Stomach (tissue), 8 donors: ENCODE measurements at regions not wholly inside any gene's neighbourhood (a gene's known extent, or its start where the extent isn't known, plus 50 kb on each side); places are given as distances from the start of the nearest gene placed in this dataset.

Experiments used
- DNase-seq, 2 donors: peaks; one replicate each; pipeline versions ENCODE4 v3.0.0 to v3.0.0-alpha.2; 2013 to 2019
- H3K27ac ChIP-seq, 5 donors: fragments of 200-600 bp in 4 of 5; sonication (generic) in 4 of 5; one replicate each; pipeline ENCODE4 v1.5.1; 2013 to 2019; ENCODE audit warnings: mild to moderate bottlenecking in 1 of 5, moderate library complexity in 1 of 5
- H3K27me3 ChIP-seq, 3 donors: fragments of 200-600 bp; sonication (generic); one replicate each; pipeline ENCODE4 v1.5.1; 2017 to 2019; ENCODE audit warnings: mixed run types in 1 of 3
- H3K36me3 ChIP-seq, 4 donors: fragments of 200-600 bp; sonication (generic); 1 replicate in 3 of 4; 2 replicates in 1 of 4; pipeline ENCODE4 v1.5.1; 2016 to 2019
- H3K4me1 ChIP-seq, 4 donors: fragments of 200-600 bp; sonication (generic); one replicate each; pipeline ENCODE4 v1.5.1; 2016 to 2019
- H3K4me3 ChIP-seq, 4 donors: fragments of 200-600 bp; sonication (generic) in 3 of 4; one replicate each; pipeline ENCODE4 v1.5.1; 2016 to 2019; ENCODE audit warnings: mild to moderate bottlenecking in 1 of 4
- H3K9me3 ChIP-seq, 4 donors: fragments of 200-600 bp; sonication (generic); one replicate each; pipeline ENCODE4 v1.5.1; 2016 to 2019
- EP300 ChIP-seq: sonication (generic); formaldehyde crosslinking; IDR thresholded peaks from one replicate; pipeline ENCODE4 v1.6.1; 2017; ENCODE audit warnings: antibody characterized with exemption
- POLR2A ChIP-seq, 4 donors: fragments of 450-650 bp; IDR thresholded peaks; one replicate each; pipeline ENCODE4 v1.6.1; 2016; ENCODE audit warnings: antibody characterized with exemption in 4 of 4, control low read depth in 2 of 4, mild to moderate bottlenecking in 1 of 4, moderate library complexity in 1 of 4
- POLR2AphosphoS5 ChIP-seq, 3 donors: sonication (generic); formaldehyde crosslinking; IDR thresholded peaks; one replicate each; pipeline ENCODE4 v1.6.1; 2016; ENCODE audit warnings: antibody characterized with exemption in 3 of 3
- WGBS, 5 donors: extraction: QIAGEN DNeasy Blood & Tissue Kit in 3 of 5; methylation state at CpG; one replicate each; pipeline versions ENCODE4 v1.1.5 to v1.1.7; 2013 to 2018; 5-methylcytosine and 5-hydroxymethylcytosine counted together
- intact Hi-C: fragments of 100-400 bp; cut with DNase I; formaldehyde crosslinking; loops from one replicate; pipeline ENCODE4 v1.15.1; 2023; ENCODE audit warnings: low total_unique reads
- TF ChIP-seq, protein P1 (sequence below), 7 experiments: fragments of 450-650 bp in 4 of 7; fragments of 200-600 bp in 3 of 7; sonication (generic) in 3 of 7; IDR thresholded peaks; one replicate each; pipeline ENCODE4 v1.5.1; 2016 to 2019; ENCODE audit warnings: antibody characterized with exemption in 7 of 7, control low read depth in 2 of 7, mild to moderate bottlenecking in 1 of 7
- donor health status: healthy with polysubstance abuse.
- donor health status: Bipolar disorder and iron deficiency.
- donor health status: healthy.

DNA sequence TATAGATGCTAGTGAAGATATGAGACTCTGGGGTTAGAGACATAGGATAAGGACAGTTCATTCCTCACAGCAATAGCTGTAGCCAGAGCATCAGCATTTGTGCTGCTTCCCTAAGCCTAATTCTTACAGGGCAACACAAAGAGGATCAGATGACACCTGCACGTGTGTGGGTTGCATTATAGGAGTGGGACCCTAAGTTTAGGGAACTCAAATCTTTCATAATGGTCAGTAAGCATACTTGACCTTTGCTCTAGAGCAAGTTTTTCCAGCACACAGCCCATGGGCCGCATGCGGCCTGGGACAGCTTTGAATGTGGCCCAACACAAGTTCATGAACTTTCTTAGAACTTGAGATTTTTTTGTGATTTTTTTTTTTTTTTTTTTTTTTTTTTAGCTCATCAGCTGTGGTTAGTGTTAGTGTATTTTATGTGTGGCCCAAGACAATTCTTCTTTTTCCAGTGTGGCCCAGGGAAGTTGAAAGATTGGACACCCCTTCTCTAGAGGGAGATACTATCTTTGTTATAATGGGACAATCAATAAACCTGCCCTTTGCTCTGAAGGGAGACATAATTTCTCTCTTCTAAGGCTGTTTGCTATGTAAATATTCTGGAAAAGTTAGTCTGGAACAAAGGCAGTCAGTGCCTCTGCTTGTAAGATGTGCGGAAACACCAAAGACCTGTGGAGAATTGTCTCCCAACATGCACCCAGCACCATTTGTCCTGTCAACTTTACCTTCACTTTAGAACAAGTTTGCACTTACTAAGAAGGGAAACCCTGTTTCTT is 650.2 kb downstream of the ZNF674 start:
- TF ChIP-seq, protein P1, sequence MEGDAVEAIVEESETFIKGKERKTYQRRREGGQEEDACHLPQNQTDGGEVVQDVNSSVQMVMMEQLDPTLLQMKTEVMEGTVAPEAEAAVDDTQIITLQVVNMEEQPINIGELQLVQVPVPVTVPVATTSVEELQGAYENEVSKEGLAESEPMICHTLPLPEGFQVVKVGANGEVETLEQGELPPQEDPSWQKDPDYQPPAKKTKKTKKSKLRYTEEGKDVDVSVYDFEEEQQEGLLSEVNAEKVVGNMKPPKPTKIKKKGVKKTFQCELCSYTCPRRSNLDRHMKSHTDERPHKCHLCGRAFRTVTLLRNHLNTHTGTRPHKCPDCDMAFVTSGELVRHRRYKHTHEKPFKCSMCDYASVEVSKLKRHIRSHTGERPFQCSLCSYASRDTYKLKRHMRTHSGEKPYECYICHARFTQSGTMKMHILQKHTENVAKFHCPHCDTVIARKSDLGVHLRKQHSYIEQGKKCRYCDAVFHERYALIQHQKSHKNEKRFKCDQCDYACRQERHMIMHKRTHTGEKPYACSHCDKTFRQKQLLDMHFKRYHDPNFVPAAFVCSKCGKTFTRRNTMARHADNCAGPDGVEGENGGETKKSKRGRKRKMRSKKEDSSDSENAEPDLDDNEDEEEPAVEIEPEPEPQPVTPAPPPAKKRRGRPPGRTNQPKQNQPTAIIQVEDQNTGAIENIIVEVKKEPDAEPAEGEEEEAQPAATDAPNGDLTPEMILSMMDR (IDR thresholded peaks at IDR 0.05): no peak
- TF ChIP-seq POLR2AphosphoS5 (IDR thresholded peaks at IDR 0.05): no peak
- TF ChIP-seq POLR2A (IDR thresholded peaks at IDR 0.05): no peak
- no peak for TF ChIP-seq EP300
- H3K36me3 ChIP-seq: no peaks in the 10 kb centered on the region
- no peak overlapping the region for H3K27ac ChIP-seq
- H3K4me3 ChIP-seq: no peak overlapping the region
- WGBS, 5 donors: 75 to 87% (median 78%) methylated on average over 4 of the region's 4 CpGs
- no peak for DNase-seq
- H3K9me3 ChIP-seq: peaks cover 0 to 5% (median 0%) of the 10 kb centered on the region in 4 donors
- H3K4me1 ChIP-seq: no peaks in the 10 kb centered on the region
- intact Hi-C loops: no loop called here
- no peaks in the 10 kb centered on the region for H3K27me3 ChIP-seq

DNA sequence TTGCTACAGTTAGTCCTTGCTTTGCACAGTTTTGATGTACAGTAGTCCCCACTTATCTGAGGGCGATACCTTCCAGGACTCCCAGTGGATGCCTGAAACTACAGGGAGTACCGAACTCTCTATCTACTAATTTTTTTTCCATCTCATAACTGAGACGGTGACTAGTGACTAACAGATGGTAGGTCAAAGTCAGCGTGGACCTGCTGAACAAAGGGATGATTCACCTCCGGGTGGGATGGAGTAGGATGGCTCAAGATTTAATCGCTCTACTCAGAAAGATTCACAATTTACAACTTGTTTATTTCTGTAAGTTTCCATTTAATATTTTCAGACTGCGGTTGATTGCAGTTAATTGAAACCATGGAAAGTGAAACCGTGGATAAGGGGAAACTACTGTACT is 655.8 kb downstream of the ZNF674 start:
- peaks cover 0 to 3% (median 0%) of the 10 kb centered on the region in 3 donors for H3K27me3 ChIP-seq
- H3K4me1 ChIP-seq: no peaks in the 10 kb centered on the region
- WGBS, 5 donors: 83 to 94% (median 86%) methylated on average over 8 of the region's 8 CpGs
- TF ChIP-seq POLR2A (IDR thresholded peaks at IDR 0.05): no peak
- no peak for TF ChIP-seq EP300
- TF ChIP-seq, protein P1 (IDR thresholded peaks at IDR 0.05): no peak
- no peak for TF ChIP-seq POLR2AphosphoS5 (IDR thresholded peaks at IDR 0.05)
- intact Hi-C loops: no loop called here
- H3K36me3 ChIP-seq: no peaks in the 10 kb centered on the region
- H3K27ac ChIP-seq: no peak overlapping the region
- DNase-seq: no peak
- H3K4me3 ChIP-seq: no peak overlapping the region
- peaks cover 0 to 1% (median 0%) of the 10 kb centered on the region in 4 donors for H3K9me3 ChIP-seq

DNA sequence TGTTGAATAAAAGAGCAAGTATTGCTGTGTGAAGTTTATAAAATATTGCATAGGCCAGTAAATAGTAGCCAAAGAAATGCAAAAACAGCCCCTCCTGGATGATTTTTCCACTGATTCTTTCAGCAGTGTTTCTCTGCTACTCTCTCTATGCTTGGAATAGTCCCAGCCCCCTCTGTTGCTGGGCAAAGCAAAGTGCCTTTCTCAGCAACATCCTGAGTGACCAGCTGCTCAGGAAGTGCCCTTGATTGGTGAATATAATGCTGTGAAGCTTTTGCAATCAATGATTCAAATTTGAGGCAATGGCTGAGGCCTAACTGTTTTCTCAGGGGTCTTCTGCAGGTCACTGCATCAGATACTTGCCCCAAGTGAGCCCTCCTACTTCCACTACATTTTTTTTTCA is 656.7 kb downstream of the ZNF674 start:
- Histone ChIP-seq H3K4me1 (no peaks in the 10 kb centered on the region), H3K36me3 (no peaks in the 10 kb centered on the region), H3K27me3 (peaks cover 0 to 3% (median 0%) of the 10 kb centered on the region in 3 donors), H3K4me3 (no peak overlapping the region), H3K9me3 (no peaks in the 10 kb centered on the region), H3K27ac (no peak overlapping the region)
- TF ChIP-seq, protein P1 (IDR thresholded peaks at IDR 0.05): no peak
- TF ChIP-seq POLR2AphosphoS5 (IDR thresholded peaks at IDR 0.05) (no peak), EP300 (no peak), POLR2A (IDR thresholded peaks at IDR 0.05) (no peak)
- intact Hi-C loops: no loop called here
- DNase-seq: peak in 1 of 2 donors; percentile 31

DNA sequence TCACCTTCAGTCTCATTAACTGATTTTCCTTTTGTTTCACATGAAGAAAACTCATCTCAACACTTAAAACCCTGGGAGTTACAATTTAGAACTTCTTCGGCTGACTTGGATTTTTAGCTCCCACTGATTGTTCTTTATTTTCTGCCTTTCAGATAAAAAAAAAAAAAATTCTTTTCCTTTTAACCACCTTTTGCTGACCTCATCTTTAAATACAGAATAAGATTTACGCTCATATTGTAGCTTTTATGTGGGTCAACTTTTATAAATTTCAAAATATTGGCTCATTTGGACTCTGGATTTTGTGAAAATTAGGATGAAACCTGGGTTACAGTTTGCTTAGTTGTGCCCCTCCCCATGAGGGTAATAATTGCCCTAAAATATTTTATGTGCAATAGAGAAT is 659.3 kb downstream of the ZNF674 start:
- Histone ChIP-seq H3K4me3 (no peak overlapping the region), H3K36me3 (no peaks in the 10 kb centered on the region), H3K4me1 (no peaks in the 10 kb centered on the region), H3K9me3 (no peaks in the 10 kb centered on the region), H3K27ac (no peak overlapping the region), H3K27me3 (peaks cover 0 to 3% (median 0%) of the 10 kb centered on the region in 3 donors)
- no peak for DNase-seq
- 73 to 98% (median 92%) methylated on average over 2 of the region's 2 CpGs for WGBS, 5 donors
- intact Hi-C loops: no loop called here
- TF ChIP-seq POLR2AphosphoS5 (IDR thresholded peaks at IDR 0.05): no peak
- TF ChIP-seq EP300: no peak

DNA sequence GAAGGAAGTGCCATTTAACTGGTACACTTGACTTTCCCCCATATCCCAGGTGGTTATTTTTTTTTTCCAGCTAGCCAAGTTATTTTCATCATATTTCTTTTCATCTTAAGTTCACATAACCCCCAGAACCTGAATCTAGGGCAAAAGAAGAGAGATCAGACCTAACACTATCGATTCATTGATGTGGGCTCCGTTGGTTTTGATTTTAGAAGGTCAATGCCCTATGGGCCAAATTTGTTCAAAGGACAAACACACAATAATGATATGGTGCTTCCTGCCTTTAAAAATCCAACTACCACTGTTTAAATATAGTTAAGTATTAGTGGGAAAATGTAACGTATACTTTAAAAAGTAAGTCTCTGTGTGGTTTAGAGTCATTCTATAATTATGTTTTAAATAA is 665.7 kb downstream of the ZNF674 start:
- DNase-seq: no peak
- Histone ChIP-seq H3K27me3 (no peaks in the 10 kb centered on the region), H3K9me3 (no peaks in the 10 kb centered on the region), H3K27ac (no peak overlapping the region), H3K4me3 (no peak overlapping the region), H3K4me1 (no peaks in the 10 kb centered on the region), H3K36me3 (no peaks in the 10 kb centered on the region)
- WGBS, 5 donors: 47 to 69% (median 56%) methylated on average over 3 of the region's 3 CpGs
- TF ChIP-seq POLR2AphosphoS5 (IDR thresholded peaks at IDR 0.05): no peak
- TF ChIP-seq EP300: no peak
- intact Hi-C loops: no loop called here
